B cell (primary cell): ENCODE measurements at regions not wholly inside any gene's neighbourhood (a gene's known extent, or its start where the extent isn't known, plus 50 kb on each side); places are given as distances from the start of the nearest gene placed in this dataset.

Experiments
- ATAC-seq: fragments of 200-7000 bp; cut with Tn5 transposase; one replicate; pipeline ENCODE4 v1.10.0; 2021; ENCODE audit warnings: low read depth, mild to moderate bottlenecking, moderate number of reproducible peaks, moderate library complexity
- CTCF ChIA-PET: fragments of 350-600 bp; sonication (Branson Sonifier 250); formaldehyde crosslinking; loops from one replicate; lab custom pipeline; 2021; ENCODE audit warnings: antibody characterized with exemption, inconsistent platforms; lab: Charles Lee
- POLR2A ChIA-PET: fragments of 350-600 bp; sonication (Branson Sonifier 250); formaldehyde crosslinking; loops from one replicate; lab custom pipeline; 2021; ENCODE audit warnings: antibody characterized with exemption; lab: Charles Lee
- DNase-seq: peaks from one replicate; pipeline ENCODE4 v3.0.0; 2013
- H2AFZ ChIP-seq: 2 replicates; pipeline ENCODE4 v1.6.1; 2012; ENCODE audit warnings: mild to moderate bottlenecking, low read depth, low read length; ENCODE audit not compliant: insufficient read depth, poor library complexity, severe bottlenecking
- H3K27ac ChIP-seq, 2 donors: 1 replicate in 1 of 2; 2 replicates in 1 of 2; pipeline ENCODE4 v1.5.1; 2012 to 2013; ENCODE audit warnings: low read length in 2 of 2, mild to moderate bottlenecking in 2 of 2, moderate library complexity in 1 of 2
- H3K27me3 ChIP-seq, 4 experiments: fragments of 200-600 bp in 1 of 4; sonication (generic) in 1 of 4; replicated peaks in 1 of 4; 1 replicate in 2 of 4; 2 replicates in 2 of 4; pipeline versions ENCODE4 v1.6.1 to v1.7.0; 2013 to 2016; ENCODE audit warnings: low read length in 3 of 4, mild to moderate bottlenecking in 2 of 4, mixed read lengths in 1 of 4, moderate library complexity in 1 of 4; ENCODE audit not compliant: insufficient read depth in 4 of 4, control insufficient read depth in 3 of 4; ENCODE audit errors: control extremely low read depth in 1 of 4
- H3K36me3 ChIP-seq, 2 experiments: replicated peaks in 1 of 2; 1 replicate in 1 of 2; 2 replicates in 1 of 2; pipeline versions ENCODE4 v1.6.1 to v1.7.1; 2013; ENCODE audit warnings: low read length in 1 of 2; ENCODE audit not compliant: insufficient read depth in 2 of 2, control insufficient read depth in 1 of 2; ENCODE audit errors: control extremely low read depth in 1 of 2, extremely low read depth in 1 of 2
- H3K4me1 ChIP-seq, 2 donors: fragments of 200-600 bp in 1 of 2; sonication (generic) in 1 of 2; 1 replicate in 1 of 2; 2 replicates in 1 of 2; pipeline versions ENCODE4 v1.5.1 to v1.6.1; 2013 to 2017; ENCODE audit warnings: low read length in 2 of 2; ENCODE audit not compliant: control insufficient read depth in 2 of 2, insufficient read depth in 2 of 2
- H3K4me2 ChIP-seq: replicated peaks from 2 replicates; pipeline ENCODE3; 2012; ENCODE audit warnings: mild to moderate bottlenecking, low read depth, low read length; ENCODE audit not compliant: poor library complexity, severe bottlenecking
- H3K4me3 ChIP-seq, 5 experiments: fragments of 200-600 bp in 1 of 5; sonication (generic) in 1 of 5; 1 replicate in 3 of 5; 2 replicates in 2 of 5; pipeline versions ENCODE4 v1.5.1 to v1.7.0; 2011 to 2016; ENCODE audit warnings: low read length in 4 of 5, mild to moderate bottlenecking in 4 of 5, low read depth in 2 of 5, control low read depth in 1 of 5, moderate library complexity in 1 of 5; ENCODE audit not compliant: insufficient read depth in 1 of 5; ENCODE audit errors: control extremely low read depth in 1 of 5, extremely low read depth in 1 of 5
- H3K79me2 ChIP-seq: fragments of 200-600 bp; sonication (generic); one replicate; pipeline ENCODE4 v1.6.0; 2016; ENCODE audit warnings: low read length; ENCODE audit not compliant: control insufficient read depth, insufficient read depth
- H3K9ac ChIP-seq: fragments of 200-600 bp; sonication (generic); 2 replicates; pipeline ENCODE4 v1.6.1; 2017; ENCODE audit warnings: mild to moderate bottlenecking, low read length, moderate library complexity
- H3K9me3 ChIP-seq, 3 donors: one replicate each; pipeline versions ENCODE4 v1.6.1 to v1.7.1; 2013; ENCODE audit warnings: low read length in 2 of 3; ENCODE audit not compliant: control insufficient read depth in 2 of 3, insufficient read depth in 1 of 3; ENCODE audit errors: control extremely low read depth in 1 of 3
- H4K20me1 ChIP-seq: 2 replicates; pipeline ENCODE4 v1.6.0; 2012; ENCODE audit warnings: mild to moderate bottlenecking, low read length; ENCODE audit not compliant: insufficient read depth, control insufficient read depth, poor library complexity, severe bottlenecking
- H3K27ac Mint-ChIP-seq: one replicate; pipeline ENCODE4 v1.8.0; 2021; ENCODE audit warnings: mixed read lengths
- H3K27me3 Mint-ChIP-seq: one replicate; pipeline ENCODE4 v1.8.0; 2021; ENCODE audit warnings: mixed read lengths
- H3K4me1 Mint-ChIP-seq: one replicate; pipeline ENCODE4 v1.8.0; 2021; ENCODE audit warnings: mixed read lengths
- H3K4me3 Mint-ChIP-seq: one replicate; pipeline ENCODE4 v1.8.0; 2021; ENCODE audit warnings: mixed read lengths
- H3K9me3 Mint-ChIP-seq: one replicate; pipeline ENCODE4 v1.8.0; 2022; ENCODE audit warnings: mixed read lengths; ENCODE audit not compliant: insufficient read depth
- EZH2 ChIP-seq: IDR thresholded peaks from 2 replicates; pipeline ENCODE4 v1.6.1; 2012; ENCODE audit warnings: borderline replicate concordance, low read depth, mild to moderate bottlenecking, moderate library complexity, low read length; ENCODE audit not compliant: insufficient read depth, poor library complexity, severe bottlenecking
- WGBS: methylation state at CpG from one replicate; pipeline ENCODE4 v1.1.5; 2013; ENCODE audit warnings: missing lambda C conversion rate; ENCODE audit not compliant: insufficient coverage; 5-methylcytosine and 5-hydroxymethylcytosine counted together
- intact Hi-C: fragments of 100-400 bp; cut with micrococcal nuclease; formaldehyde crosslinking; loops from one replicate; pipeline ENCODE4 v1.10.0; 2022
- TF ChIP-seq, protein P1 (sequence below): fragments of 200-600 bp; IDR thresholded peaks from one replicate; pipeline ENCODE4 v1.8.0; 2022; ENCODE audit warnings: antibody characterized with exemption, mild to moderate bottlenecking

DNA sequence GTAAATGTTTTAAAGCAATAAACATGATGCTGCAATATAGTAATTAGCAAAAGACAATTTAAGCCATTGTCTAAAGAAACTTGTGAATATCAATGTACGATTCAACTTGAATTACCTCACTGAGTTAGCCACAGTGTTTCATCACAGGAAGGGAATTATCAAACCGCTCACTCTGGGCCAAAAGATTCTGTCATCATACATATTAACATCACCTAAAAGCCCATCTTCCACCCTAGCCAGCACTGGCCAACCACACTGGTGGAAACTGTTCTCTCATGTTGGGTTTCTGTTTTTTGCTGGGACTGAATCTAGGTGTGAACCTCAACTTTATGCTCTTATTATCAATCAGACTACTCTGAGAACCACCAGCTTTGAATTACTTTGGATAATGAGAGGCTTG is 497.7 kb upstream of the THBS1 start:
- ChIA-PET POLR2A (no interaction called here), CTCF (no interaction called here)
- H3K27me3 Mint-ChIP-seq, result peaks cover 5% of the 10 kb centered on the region
- Histone ChIP-seq H3K27ac (no peak overlapping the region), H3K9me3 (no peaks in the 10 kb centered on the region), H3K27me3 (no peaks in the 10 kb centered on the region), H3K9ac (no peak overlapping the region), H2AFZ (no peak overlapping the region), H3K4me3 (no peak overlapping the region), H3K4me2 (no peak overlapping the region), H4K20me1 (no peaks in the 10 kb centered on the region), H3K79me2 (no peaks in the 10 kb centered on the region), H3K36me3 (no peaks in the 10 kb centered on the region), H3K4me1 (no peaks in the 10 kb centered on the region)
- 100% methylated on average over 1 of the region's 2 CpGs for WGBS
- H3K4me1 Mint-ChIP-seq, result no peaks in the 10 kb centered on the region
- no peak for ATAC-seq
- no peak for DNase-seq
- TF ChIP-seq, protein P1, sequence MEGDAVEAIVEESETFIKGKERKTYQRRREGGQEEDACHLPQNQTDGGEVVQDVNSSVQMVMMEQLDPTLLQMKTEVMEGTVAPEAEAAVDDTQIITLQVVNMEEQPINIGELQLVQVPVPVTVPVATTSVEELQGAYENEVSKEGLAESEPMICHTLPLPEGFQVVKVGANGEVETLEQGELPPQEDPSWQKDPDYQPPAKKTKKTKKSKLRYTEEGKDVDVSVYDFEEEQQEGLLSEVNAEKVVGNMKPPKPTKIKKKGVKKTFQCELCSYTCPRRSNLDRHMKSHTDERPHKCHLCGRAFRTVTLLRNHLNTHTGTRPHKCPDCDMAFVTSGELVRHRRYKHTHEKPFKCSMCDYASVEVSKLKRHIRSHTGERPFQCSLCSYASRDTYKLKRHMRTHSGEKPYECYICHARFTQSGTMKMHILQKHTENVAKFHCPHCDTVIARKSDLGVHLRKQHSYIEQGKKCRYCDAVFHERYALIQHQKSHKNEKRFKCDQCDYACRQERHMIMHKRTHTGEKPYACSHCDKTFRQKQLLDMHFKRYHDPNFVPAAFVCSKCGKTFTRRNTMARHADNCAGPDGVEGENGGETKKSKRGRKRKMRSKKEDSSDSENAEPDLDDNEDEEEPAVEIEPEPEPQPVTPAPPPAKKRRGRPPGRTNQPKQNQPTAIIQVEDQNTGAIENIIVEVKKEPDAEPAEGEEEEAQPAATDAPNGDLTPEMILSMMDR, result no peak
- TF ChIP-seq EZH2, result no peak
- intact Hi-C loops, result no loop called here
- no peak overlapping the region for H3K4me3 Mint-ChIP-seq
- H3K27ac Mint-ChIP-seq, result no peak overlapping the region
- H3K9me3 Mint-ChIP-seq, result no peaks in the 10 kb centered on the region

DNA sequence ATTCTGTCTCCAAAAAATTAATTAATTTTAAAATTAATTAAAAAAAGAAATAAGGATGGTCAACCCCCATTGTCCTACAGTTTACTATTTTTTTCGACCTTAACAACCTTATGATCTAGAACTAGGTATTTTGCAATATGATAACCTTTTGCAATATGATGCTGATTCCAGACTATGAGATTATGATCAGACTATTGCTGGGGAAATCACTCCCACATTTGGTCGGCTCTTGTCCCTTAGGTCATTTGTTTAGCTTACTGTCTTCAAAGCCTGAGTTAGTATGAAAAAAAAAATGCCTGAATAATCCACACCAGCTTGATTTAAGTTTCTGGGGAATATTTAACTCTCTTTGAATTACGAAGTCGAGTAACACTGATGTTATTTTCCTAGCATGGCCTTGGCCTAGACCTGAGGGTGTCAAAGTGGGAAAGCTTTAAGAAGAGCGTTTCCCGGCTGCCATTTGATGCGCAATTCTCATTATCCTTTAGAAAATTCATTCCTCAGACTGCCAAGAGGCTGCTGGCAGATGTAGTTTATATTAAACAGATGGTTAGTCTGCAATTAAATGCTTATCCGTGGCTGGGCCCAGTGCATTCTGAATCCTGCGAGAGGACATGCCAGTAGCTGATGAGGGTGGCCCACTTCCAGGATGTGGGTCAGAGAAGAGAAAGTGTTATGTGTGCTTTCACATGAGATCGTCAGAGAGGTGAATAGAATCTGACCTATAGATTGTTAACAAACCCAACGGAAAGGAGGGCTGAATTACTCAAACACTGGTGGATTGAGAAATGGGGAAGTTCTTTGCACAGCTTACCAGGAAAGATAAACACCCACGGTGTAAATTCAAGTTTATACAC is 496.0 kb upstream of the THBS1 start:
- Histone ChIP-seq H3K4me3 (no peak overlapping the region), H3K9ac (no peak overlapping the region), H3K9me3 (no peaks in the 10 kb centered on the region), H3K4me1 (no peaks in the 10 kb centered on the region), H2AFZ (no peak overlapping the region), H3K4me2 (no peak overlapping the region), H4K20me1 (no peaks in the 10 kb centered on the region), H3K79me2 (no peaks in the 10 kb centered on the region), H3K27me3 (no peaks in the 10 kb centered on the region), H3K36me3 (no peaks in the 10 kb centered on the region), H3K27ac (no peak overlapping the region)
- TF ChIP-seq, protein P1, result no peak
- no peak for TF ChIP-seq EZH2
- POLR2A ChIA-PET, result no interaction called here
- WGBS, result 10% methylated on average over 2 of the region's 12 CpGs
- no peak for DNase-seq
- Mint-ChIP-seq H3K4me3 (no peak overlapping the region), H3K27ac (no peak overlapping the region), H3K27me3 (peaks cover 5% of the 10 kb centered on the region), H3K9me3 (no peaks in the 10 kb centered on the region), H3K4me1 (no peaks in the 10 kb centered on the region)
- intact Hi-C loops, result no loop called here
- CTCF ChIA-PET, result no interaction called here
- no peak for ATAC-seq
